Urothelium cell line (cell line): ENCODE measurements at regions not wholly inside any gene's neighbourhood (a gene's known extent, or its start where the extent isn't known, plus 50 kb on each side); places are given as distances from the start of the nearest gene placed in this dataset.
"Not testable (repeated sequence)": the region's sequence is repeated elsewhere in the genome, so short reads cannot be mapped to it uniquely, and the experiment has no call there.

Source experiments
- DNase-seq: peaks from one replicate; pipeline ENCODE4 v3.0.0; 2011; ENCODE audit warnings: low spot score, mixed read lengths
- FAIRE-seq: peaks from 2 replicates; lab custom pipeline; 2011; peaks lifted over from hg19 to GRCh38; lab: Jason Lieb, UNC

GRCh38 chrX:121832446-121832845 is 785.0 kb downstream of the GLUD2 start:
- DNase-seq (no peak), FAIRE-seq (no peak)

- no peak for FAIRE-seq
- DNase-seq: no peak
Observed at GRCh38 chrX:121836000-121836399, 788.6 kb downstream of the GLUD2 start.

GRCh38 chrX:121851033-121851432 is 803.6 kb downstream of the GLUD2 start:
- no peak for DNase-seq
- no peak for FAIRE-seq

GRCh38 chrX:121853762-121854613 is 806.6 kb downstream of the GLUD2 start:
- DNase-seq (no peak), FAIRE-seq (no peak)

GRCh38 chrX:121854614-121854911 is 807.2 kb downstream of the GLUD2 start:
- FAIRE-seq: no peak
- no peak for DNase-seq

GRCh38 chrX:121858867-121859647 is 811.6 kb downstream of the GLUD2 start:
- FAIRE-seq: no peak
- no peak for DNase-seq

- no peak for DNase-seq
- FAIRE-seq: no peak
Observed at GRCh38 chrX:121863976-121864375, 816.6 kb downstream of the GLUD2 start.

GRCh38 chrX:121864561-121864960 is 817.2 kb downstream of the GLUD2 start:
- DNase-seq (no peak), FAIRE-seq (no peak)

GRCh38 chrX:121869876-121870477 is 822.6 kb downstream of the GLUD2 start:
- no peak for FAIRE-seq
- DNase-seq: no peak

GRCh38 chrX:121871122-121871521 is 823.7 kb downstream of the GLUD2 start:
- DNase-seq (no peak), FAIRE-seq (no peak)

- FAIRE-seq: no peak
- DNase-seq: peak; percentile 0
Observed at GRCh38 chrX:121876305-121876704, 828.9 kb downstream of the GLUD2 start.

- not testable (repeated sequence) for DNase-seq, FAIRE-seq
Observed at GRCh38 chrX:121877337-121877736, 829.9 kb downstream of the GLUD2 start.

- DNase-seq (no peak), FAIRE-seq (no peak)
Observed at GRCh38 chrX:121886557-121886956, 839.1 kb downstream of the GLUD2 start.

GRCh38 chrX:121894756-121895155 is 847.3 kb downstream of the GLUD2 start:
- DNase-seq (no peak), FAIRE-seq (no peak)

GRCh38 chrX:121902463-121902862 is 855.1 kb downstream of the GLUD2 start:
- FAIRE-seq: no peak
- no peak for DNase-seq

GRCh38 chrX:121903961-121904360 is 856.6 kb downstream of the GLUD2 start:
- FAIRE-seq: no peak
- DNase-seq: no peak

GRCh38 chrX:121921258-121921657 is 873.8 kb downstream of the GLUD2 start:
- no peak for DNase-seq
- FAIRE-seq: no peak

GRCh38 chrX:121931567-121931966 is 884.2 kb downstream of the GLUD2 start:
- no peak for DNase-seq
- FAIRE-seq: no peak

GRCh38 chrX:121932688-121933087 is 885.3 kb downstream of the GLUD2 start:
- FAIRE-seq (no peak), DNase-seq (no peak)

GRCh38 chrX:121949041-121949760 is 901.8 kb downstream of the GLUD2 start:
- DNase-seq (no peak), FAIRE-seq (no peak)

- no peak for FAIRE-seq
- no peak for DNase-seq
Observed at GRCh38 chrX:121958886-121959285, 911.5 kb downstream of the GLUD2 start.
